Choroid plexus epithelial cell (primary cell): ENCODE measurements at regions not wholly inside any gene's neighbourhood (a gene's known extent, or its start where the extent isn't known, plus 50 kb on each side); places are given as distances from the start of the nearest gene placed in this dataset.

Source experiments
- DNase-seq: peaks from one replicate; pipeline ENCODE4 v3.0.0-alpha.2; 2010; ENCODE audit warnings: low read depth
- H3K4me3 ChIP-seq: 2 replicates; pipeline ENCODE4 v1.5.1; 2011; ENCODE audit warnings: low read depth, mild to moderate bottlenecking, control low read depth, low read length, moderate library complexity
- TF ChIP-seq, protein P1 (sequence below): conservative IDR thresholded peaks from 2 replicates; pipeline ENCODE4 v1.5.1; 2011; ENCODE audit warnings: low read depth, mild to moderate bottlenecking, control low read depth, inconsistent platforms, low read length, moderate library complexity

DNA sequence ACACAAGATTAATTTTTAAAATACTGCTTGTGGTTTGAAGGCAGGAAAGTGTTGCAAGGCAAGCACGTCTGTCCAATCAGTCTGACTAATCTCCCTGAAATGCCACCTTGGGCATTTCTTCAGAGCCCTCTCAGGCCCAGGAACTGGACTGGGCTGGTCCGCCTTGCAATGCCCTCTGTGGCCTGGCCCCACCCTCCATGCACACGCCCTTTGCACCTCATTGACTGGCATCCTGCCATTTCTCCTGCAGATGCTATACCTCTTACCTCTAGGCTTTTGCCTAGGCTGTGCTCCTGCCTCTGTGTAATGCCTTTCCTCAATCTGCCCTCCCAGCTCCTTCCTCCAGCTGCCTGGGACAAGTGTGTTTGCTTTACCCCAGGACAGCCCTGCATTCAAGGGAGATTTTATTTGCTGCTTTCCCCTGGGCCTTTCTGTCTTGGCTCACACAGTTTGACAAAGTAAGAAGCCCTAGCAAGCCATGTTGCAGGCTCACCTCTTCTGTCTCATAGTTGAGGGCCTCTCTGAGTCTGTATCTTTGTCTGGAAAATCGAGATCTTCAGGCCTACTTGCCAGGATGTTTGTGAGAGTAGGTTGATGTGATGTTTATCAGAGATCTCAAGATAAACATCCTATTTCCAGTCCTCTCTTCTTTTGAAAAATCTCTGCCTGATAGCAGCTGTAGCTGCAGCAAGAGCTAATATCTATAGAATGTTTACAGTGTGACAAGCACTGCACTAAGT, 149.2 kb upstream of the JUN start:
- TF ChIP-seq, protein P1, sequence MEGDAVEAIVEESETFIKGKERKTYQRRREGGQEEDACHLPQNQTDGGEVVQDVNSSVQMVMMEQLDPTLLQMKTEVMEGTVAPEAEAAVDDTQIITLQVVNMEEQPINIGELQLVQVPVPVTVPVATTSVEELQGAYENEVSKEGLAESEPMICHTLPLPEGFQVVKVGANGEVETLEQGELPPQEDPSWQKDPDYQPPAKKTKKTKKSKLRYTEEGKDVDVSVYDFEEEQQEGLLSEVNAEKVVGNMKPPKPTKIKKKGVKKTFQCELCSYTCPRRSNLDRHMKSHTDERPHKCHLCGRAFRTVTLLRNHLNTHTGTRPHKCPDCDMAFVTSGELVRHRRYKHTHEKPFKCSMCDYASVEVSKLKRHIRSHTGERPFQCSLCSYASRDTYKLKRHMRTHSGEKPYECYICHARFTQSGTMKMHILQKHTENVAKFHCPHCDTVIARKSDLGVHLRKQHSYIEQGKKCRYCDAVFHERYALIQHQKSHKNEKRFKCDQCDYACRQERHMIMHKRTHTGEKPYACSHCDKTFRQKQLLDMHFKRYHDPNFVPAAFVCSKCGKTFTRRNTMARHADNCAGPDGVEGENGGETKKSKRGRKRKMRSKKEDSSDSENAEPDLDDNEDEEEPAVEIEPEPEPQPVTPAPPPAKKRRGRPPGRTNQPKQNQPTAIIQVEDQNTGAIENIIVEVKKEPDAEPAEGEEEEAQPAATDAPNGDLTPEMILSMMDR: no peak
- peak; percentile 89 for DNase-seq
- no peak overlapping the region for H3K4me3 ChIP-seq

DNA sequence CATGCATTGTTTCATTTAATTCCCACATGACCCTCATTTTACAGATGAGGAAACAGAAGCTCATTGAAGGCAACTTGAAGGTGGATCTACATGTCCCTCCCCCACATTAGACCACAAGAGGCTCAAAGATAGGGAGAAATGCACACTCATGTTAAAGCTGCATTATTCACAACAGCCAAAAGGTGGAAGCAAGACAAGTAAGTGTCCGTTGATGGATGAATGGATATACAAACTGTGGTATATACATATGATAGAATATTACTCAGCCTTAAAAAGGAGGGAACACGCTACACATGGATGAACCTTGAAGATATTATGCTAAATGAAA, 149.7 kb upstream of the JUN start:
- DNase-seq: peak; percentile 48
- H3K4me3 ChIP-seq: no peak overlapping the region
- TF ChIP-seq, protein P1: peak; percentile 18

DNA sequence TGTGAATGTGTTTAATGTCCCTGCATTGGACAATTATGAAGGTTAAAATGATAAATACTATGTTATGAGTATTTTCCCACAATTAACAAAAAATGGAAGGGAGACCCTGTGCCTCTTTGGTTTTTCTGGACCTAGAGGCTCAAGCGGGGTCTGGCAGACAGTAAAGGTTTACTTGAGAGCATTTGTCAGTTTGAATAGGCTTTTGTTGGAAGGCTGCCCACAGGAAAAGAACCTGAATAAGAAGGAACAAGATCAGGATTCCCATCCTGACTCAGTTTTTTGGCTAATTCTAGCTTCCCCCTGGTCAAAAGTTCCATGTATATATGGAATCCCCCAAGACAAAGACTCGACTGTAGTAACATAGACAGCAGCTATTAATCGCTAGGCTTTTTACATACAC, 150.9 kb upstream of the JUN start:
- no peak for DNase-seq
- H3K4me3 ChIP-seq: no peak overlapping the region
- TF ChIP-seq, protein P1: no peak

DNA sequence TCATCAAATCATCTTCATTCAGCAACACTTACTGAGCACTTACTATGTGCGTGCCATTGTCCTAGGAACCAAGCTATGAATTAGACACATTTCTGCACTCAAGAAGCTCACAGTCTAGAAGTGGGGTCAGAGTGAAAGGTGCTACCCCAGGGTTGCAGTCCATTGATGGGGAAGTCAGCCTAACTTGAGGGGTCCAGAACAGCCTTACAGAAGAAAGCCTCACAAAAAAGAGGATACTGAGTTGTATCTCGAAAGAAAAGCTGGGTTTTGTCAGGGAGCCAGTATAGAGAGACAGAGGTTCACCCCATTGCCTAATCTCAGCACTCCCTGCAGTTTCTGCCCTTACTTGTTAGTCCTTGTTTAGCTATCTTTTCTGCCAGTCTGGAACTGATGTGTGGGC, 153.1 kb upstream of the JUN start:
- DNase-seq: peak; percentile 15
- TF ChIP-seq, protein P1: no peak

DNA sequence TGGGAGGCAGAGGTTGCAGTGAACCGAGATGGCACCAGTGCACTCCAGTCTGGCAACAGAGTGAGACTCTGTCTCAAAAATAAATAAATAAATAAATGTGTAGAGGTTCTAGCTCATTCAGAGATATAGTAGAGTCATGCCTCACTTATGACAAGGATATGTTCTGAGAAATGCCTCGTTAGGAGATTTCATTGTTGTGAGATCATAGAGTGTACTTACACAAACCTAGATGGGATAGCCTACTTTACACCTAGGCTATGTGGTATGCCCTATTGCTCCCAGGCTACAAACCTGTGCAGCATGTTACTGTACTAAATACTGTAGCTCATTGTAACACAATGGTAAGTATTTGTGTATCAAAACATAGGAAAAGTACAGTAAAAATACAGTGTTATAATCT, 155.3 kb upstream of the JUN start:
- TF ChIP-seq, protein P1: no peak

More for the DNA sequence above, 153.1 kb upstream of the JUN start:
- no peak overlapping the region for H3K4me3 ChIP-seq

DNA sequence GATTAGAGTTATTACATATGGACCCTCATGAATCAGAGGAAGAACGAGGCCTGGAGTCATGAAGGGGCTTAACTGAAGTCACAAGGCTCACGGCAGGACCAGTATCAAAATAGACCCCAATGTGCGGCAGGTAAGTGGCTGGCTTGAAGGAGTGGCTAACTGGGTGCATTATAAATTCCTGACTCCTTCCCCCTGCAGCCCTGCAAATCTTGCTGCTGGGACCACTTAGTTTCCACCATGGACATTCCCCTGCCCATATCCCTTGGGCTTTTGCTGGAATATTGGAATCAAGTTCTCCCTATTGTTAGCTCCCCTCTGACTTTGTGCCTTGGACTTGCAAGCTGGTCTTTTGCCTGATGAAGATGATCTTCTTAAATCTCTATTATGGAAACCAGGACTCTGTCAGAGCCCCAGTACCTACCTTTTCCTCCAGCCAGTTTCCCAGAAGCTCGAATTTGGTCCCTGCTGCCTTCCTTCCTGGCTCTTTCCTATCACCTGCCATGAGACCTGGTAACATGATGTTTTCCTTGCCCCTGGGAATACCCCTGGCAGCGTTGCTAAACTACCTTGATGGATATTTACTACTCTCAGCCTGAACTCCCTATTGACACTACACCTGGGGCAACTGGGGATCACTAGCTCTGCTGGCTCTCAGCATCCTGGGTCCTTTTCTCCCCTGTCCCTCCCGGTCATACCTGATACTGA, 156.0 kb upstream of the JUN start:
- TF ChIP-seq, protein P1: no peak
- DNase-seq: no peak
- H3K4me3 ChIP-seq: no peak overlapping the region

More for the DNA sequence above, 155.3 kb upstream of the JUN start:
- no peak overlapping the region for H3K4me3 ChIP-seq
- DNase-seq: no peak
